ENCODE measurements at regions not wholly inside any gene's neighbourhood (a gene's known extent, or its start where the extent isn't known, plus 50 kb on each side); places are given as distances from the start of the nearest gene placed in this dataset.

DNA sequence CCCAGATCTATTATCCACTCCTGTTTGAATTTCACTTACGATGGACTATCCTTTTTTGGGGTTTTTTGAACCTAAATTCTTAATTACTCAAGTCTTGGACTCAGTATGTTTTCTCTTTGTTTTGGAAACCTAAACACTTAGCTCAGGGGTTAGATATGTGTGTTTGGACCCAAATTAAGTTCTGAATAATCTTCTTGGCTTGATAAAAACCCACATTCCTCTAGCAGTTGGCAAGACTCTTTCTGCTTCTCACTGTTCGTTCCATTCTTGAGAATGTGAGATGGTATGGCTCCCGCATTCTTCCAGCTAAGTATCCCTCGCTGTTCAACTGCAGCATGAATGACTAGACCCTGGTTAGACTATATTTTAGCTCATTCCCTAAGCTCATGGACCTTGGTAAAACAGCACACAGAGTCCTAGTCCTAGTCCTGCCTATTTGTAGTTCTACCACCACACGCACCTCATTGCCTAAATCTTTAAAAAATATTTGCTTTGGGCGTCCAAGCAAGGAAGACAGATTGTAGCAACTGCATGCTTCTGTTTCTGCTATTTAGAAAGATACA is 860.0 kb downstream of the RPS29 start:
- TF ChIP-seq SP1 (IDR thresholded peaks at IDR 0.05; ENCODE audit: low read depth) (no peak), POLR2A (IDR thresholded peaks at IDR 0.05; ENCODE audit: borderline replicate concordance, extremely low read depth, insufficient read depth, insufficient read length) (no peak), POLR2AphosphoS5 (IDR thresholded peaks at IDR 0.05; ENCODE audit: low read depth, low read length) (no peak), ZNF274 (IDR thresholded peaks at IDR 0.05; ENCODE audit: low read depth, low read length) (no peak), RAD21 (IDR thresholded peaks at IDR 0.05; ENCODE audit: low read depth) (no peak), TCF7L2 (IDR thresholded peaks at IDR 0.05; ENCODE audit: borderline replicate concordance, extremely low read depth, insufficient read depth, insufficient read length) (no peak), EZH2 (IDR thresholded peaks at IDR 0.05) (no peak), ZFX (IDR thresholded peaks at IDR 0.05) (no peak), YY1 (IDR thresholded peaks at IDR 0.05; ENCODE audit: extremely low read depth, insufficient replicate concordance, low read depth, low read length) (no peak), JUND (IDR thresholded peaks at IDR 0.05) (no peak), ELF1 (IDR thresholded peaks at IDR 0.05; ENCODE audit: borderline replicate concordance, low read depth) (no peak)
- TF ChIP-seq, protein P1, sequence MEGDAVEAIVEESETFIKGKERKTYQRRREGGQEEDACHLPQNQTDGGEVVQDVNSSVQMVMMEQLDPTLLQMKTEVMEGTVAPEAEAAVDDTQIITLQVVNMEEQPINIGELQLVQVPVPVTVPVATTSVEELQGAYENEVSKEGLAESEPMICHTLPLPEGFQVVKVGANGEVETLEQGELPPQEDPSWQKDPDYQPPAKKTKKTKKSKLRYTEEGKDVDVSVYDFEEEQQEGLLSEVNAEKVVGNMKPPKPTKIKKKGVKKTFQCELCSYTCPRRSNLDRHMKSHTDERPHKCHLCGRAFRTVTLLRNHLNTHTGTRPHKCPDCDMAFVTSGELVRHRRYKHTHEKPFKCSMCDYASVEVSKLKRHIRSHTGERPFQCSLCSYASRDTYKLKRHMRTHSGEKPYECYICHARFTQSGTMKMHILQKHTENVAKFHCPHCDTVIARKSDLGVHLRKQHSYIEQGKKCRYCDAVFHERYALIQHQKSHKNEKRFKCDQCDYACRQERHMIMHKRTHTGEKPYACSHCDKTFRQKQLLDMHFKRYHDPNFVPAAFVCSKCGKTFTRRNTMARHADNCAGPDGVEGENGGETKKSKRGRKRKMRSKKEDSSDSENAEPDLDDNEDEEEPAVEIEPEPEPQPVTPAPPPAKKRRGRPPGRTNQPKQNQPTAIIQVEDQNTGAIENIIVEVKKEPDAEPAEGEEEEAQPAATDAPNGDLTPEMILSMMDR (IDR thresholded peaks at IDR 0.05 in 2 of 3, conservative IDR thresholded peaks at IDR 0.05 in 1 of 3; ENCODE audit: borderline replicate concordance in 1 of 3, insufficient read depth in 1 of 3, low read depth in 2 of 3, low read length in 2 of 3), result no peak
- TF ChIP-seq, protein P2, sequence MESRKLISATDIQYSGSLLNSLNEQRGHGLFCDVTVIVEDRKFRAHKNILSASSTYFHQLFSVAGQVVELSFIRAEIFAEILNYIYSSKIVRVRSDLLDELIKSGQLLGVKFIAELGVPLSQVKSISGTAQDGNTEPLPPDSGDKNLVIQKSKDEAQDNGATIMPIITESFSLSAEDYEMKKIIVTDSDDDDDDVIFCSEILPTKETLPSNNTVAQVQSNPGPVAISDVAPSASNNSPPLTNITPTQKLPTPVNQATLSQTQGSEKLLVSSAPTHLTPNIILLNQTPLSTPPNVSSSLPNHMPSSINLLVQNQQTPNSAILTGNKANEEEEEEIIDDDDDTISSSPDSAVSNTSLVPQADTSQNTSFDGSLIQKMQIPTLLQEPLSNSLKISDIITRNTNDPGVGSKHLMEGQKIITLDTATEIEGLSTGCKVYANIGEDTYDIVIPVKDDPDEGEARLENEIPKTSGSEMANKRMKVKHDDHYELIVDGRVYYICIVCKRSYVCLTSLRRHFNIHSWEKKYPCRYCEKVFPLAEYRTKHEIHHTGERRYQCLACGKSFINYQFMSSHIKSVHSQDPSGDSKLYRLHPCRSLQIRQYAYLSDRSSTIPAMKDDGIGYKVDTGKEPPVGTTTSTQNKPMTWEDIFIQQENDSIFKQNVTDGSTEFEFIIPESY (IDR thresholded peaks at IDR 0.05; ENCODE audit: extremely low read depth, insufficient replicate concordance, low read length), result no peak
